ENCODE measurements at regions not wholly inside any gene's neighbourhood (a gene's known extent, or its start where the extent isn't known, plus 50 kb on each side); places are given as distances from the start of the nearest gene placed in this dataset.

- TF ChIP-seq POLR2A (IDR thresholded peaks at IDR 0.05; ENCODE audit: low read depth, low read length) (no peak), POLR2AphosphoS5 (IDR thresholded peaks at IDR 0.05; ENCODE audit: low read depth, low read length) (no peak), POU2F2 (IDR thresholded peaks at IDR 0.05; ENCODE audit: low read depth, low read length) (no peak), TAF1 (IDR thresholded peaks at IDR 0.05; ENCODE audit: low read depth, low read length) (no peak), SPI1 (IDR thresholded peaks at IDR 0.05; ENCODE audit: low read depth, low read length) (no peak)
Observed at GRCh38 chr17:63337579-63337978, 108.5 kb downstream of the CYB561 start.
